Calu3 (cell line): ENCODE measurements at regions not wholly inside any gene's neighbourhood (a gene's known extent, or its start where the extent isn't known, plus 50 kb on each side); places are given as distances from the start of the nearest gene placed in this dataset.

ENCODE experiments used
- BruUV-seq: library from RNA; stranded (reverse); fragments of 400-500 nt; replicated peaks from 2 replicates; lab custom pipeline; 2021; lab: Mats Ljungman, UMichigan
- CTCF ChIA-PET: fragments of 300-600 bp; sonication (Branson Sonifier 250); formaldehyde crosslinking; loops from one replicate; lab custom pipeline; 2022; ENCODE audit warnings: antibody characterized with exemption; lab: Charles Lee
- DNase-seq: peaks from one replicate; pipeline ENCODE4 v3.0.0; 2022
- H3K27ac Mint-ChIP-seq: one replicate; pipeline ENCODE4 v1.8.0; 2022; ENCODE audit warnings: mixed read lengths; ENCODE audit not compliant: unreplicated experiment
- H3K27me3 Mint-ChIP-seq: one replicate; pipeline ENCODE4 v1.8.0; 2022; ENCODE audit warnings: mixed read lengths; ENCODE audit not compliant: unreplicated experiment
- H3K36me3 Mint-ChIP-seq: one replicate; pipeline ENCODE4 v1.8.0; 2022; ENCODE audit warnings: mild to moderate bottlenecking, moderate library complexity, mixed read lengths; ENCODE audit not compliant: insufficient read depth, unreplicated experiment
- H3K4me1 Mint-ChIP-seq: one replicate; pipeline ENCODE4 v1.8.0; 2022; ENCODE audit warnings: mild to moderate bottlenecking, low read depth, mixed read lengths; ENCODE audit not compliant: unreplicated experiment
- H3K4me3 Mint-ChIP-seq: one replicate; pipeline ENCODE4 v1.8.0; 2022; ENCODE audit warnings: mild to moderate bottlenecking, low read depth, moderate library complexity, mixed read lengths; ENCODE audit not compliant: unreplicated experiment
- H3K9me3 Mint-ChIP-seq: one replicate; pipeline ENCODE4 v1.8.0; 2022; ENCODE audit warnings: low read depth, mixed read lengths; ENCODE audit not compliant: unreplicated experiment
- CTCF ChIP-seq: fragments of 200-600 bp; IDR thresholded peaks from one replicate; pipeline ENCODE4 v1.8.0; 2022; ENCODE audit warnings: antibody characterized with exemption; ENCODE audit not compliant: unreplicated experiment
- intact Hi-C: fragments of 100-400 bp; cut with micrococcal nuclease; formaldehyde crosslinking; loops from one replicate; pipeline ENCODE4 v1.10.0; 2022; ENCODE audit not compliant: unreplicated experiment

GRCh38 chr4:185885604-185886003 lies 73.6 kb upstream of the SORBS2 start:
- intact Hi-C loops = no loop called here
- Mint-ChIP-seq H3K27me3 (no peaks in the 10 kb centered on the region), H3K27ac (no peak overlapping the region), H3K9me3 (no peaks in the 10 kb centered on the region), H3K4me1 (peaks cover 13% of the 10 kb centered on the region), H3K4me3 (no peak overlapping the region), H3K36me3 (no peaks in the 10 kb centered on the region)
- CTCF ChIA-PET = no interaction called here
- BruUV-seq = no TSS peak
- no peak for TF ChIP-seq CTCF
- DNase-seq = no peak

- Mint-ChIP-seq H3K27ac (no peak overlapping the region), H3K9me3 (no peaks in the 10 kb centered on the region), H3K36me3 (no peaks in the 10 kb centered on the region), H3K27me3 (no peaks in the 10 kb centered on the region), H3K4me1 (peaks cover 3% of the 10 kb centered on the region), H3K4me3 (no peak overlapping the region)
- intact Hi-C loops = no loop called here
- no peak for DNase-seq
- CTCF ChIA-PET = no interaction called here
- TF ChIP-seq CTCF = no peak
- BruUV-seq = no TSS peak
These were observed 75.0 kb upstream of the SORBS2 start for GRCh38 chr4:185886832-185887524.

- no peak overlapping the region for H3K27ac Mint-ChIP-seq
- no peaks in the 10 kb centered on the region for H3K36me3 Mint-ChIP-seq
- DNase-seq = no peak
- TF ChIP-seq CTCF = no peak
- CTCF ChIA-PET = no interaction called here
- no peaks in the 10 kb centered on the region for H3K27me3 Mint-ChIP-seq
- no TSS peak for BruUV-seq
- intact Hi-C loops = no loop called here
- peaks cover 16% of the 10 kb centered on the region for H3K4me1 Mint-ChIP-seq
- peaks cover 6% of the 10 kb centered on the region for H3K9me3 Mint-ChIP-seq
- no peak overlapping the region for H3K4me3 Mint-ChIP-seq
These were observed 76.7 kb upstream of the SORBS2 start for GRCh38 chr4:185888676-185889075.

- no peaks in the 10 kb centered on the region for H3K27me3 Mint-ChIP-seq
- TF ChIP-seq CTCF = no peak
- H3K9me3 Mint-ChIP-seq = peaks cover 6% of the 10 kb centered on the region
- H3K4me3 Mint-ChIP-seq = no peak overlapping the region
- H3K27ac Mint-ChIP-seq = no peak overlapping the region
- CTCF ChIA-PET = no interaction called here
- BruUV-seq = no TSS peak
- no peaks in the 10 kb centered on the region for H3K36me3 Mint-ChIP-seq
- no peak for DNase-seq
- intact Hi-C loops = no loop called here
- H3K4me1 Mint-ChIP-seq = peaks cover 16% of the 10 kb centered on the region
These were observed 77.6 kb upstream of the SORBS2 start for GRCh38 chr4:185889585-185889984.
